Left kidney (tissue), 1 donor: ENCODE measurements at regions not wholly inside any gene's neighbourhood (a gene's known extent, or its start where the extent isn't known, plus 50 kb on each side); places are given as distances from the start of the nearest gene placed in this dataset.
A peak's percentile ranks its signal among the peaks of the same experiment; 100 is the strongest.
"Not testable (repeated sequence)": the region's sequence is repeated elsewhere in the genome, so short reads cannot be mapped to it uniquely, and the experiment has no call there.

Experiments
- DNase-seq: peaks from one replicate; pipeline ENCODE4 v3.0.0-alpha.2; 2013

- no peak for DNase-seq
These were observed 156.5 kb upstream of the MED14 start for GRCh38 chrX:40891798-40892197.

- DNase-seq: no peak
These were observed 158.0 kb upstream of the MED14 start for GRCh38 chrX:40893251-40893910.

GRCh38 chrX:40895246-40895645, 159.9 kb upstream of the MED14 start:
- no peak for DNase-seq

- peak; percentile 43 for DNase-seq
These were observed 162.5 kb upstream of the MED14 start for GRCh38 chrX:40897718-40898270.

- DNase-seq: not testable (repeated sequence)
These were observed 169.4 kb upstream of the MED14 start for GRCh38 chrX:40904739-40905138.

- no peak for DNase-seq
These were observed 172.7 kb upstream of the MED14 start for GRCh38 chrX:40908026-40908425.

- DNase-seq: no peak
These were observed 173.6 kb upstream of the MED14 start for GRCh38 chrX:40908857-40909475.

- DNase-seq: no peak
These were observed 173.1 kb upstream of the USP9X start for GRCh38 chrX:40912166-40912565.

- DNase-seq: no peak
These were observed 172.7 kb upstream of the USP9X start for GRCh38 chrX:40912576-40912975.

- DNase-seq: no peak
These were observed 164.9 kb upstream of the USP9X start for GRCh38 chrX:40920351-40920750.

GRCh38 chrX:40922307-40922706, 162.9 kb upstream of the USP9X start:
- DNase-seq: no peak

- not testable (repeated sequence) for DNase-seq
These were observed 158.4 kb upstream of the USP9X start for GRCh38 chrX:40926739-40927427.

- DNase-seq: no peak
These were observed 157.2 kb upstream of the USP9X start for GRCh38 chrX:40928076-40928475.

GRCh38 chrX:40931921-40932320, 153.3 kb upstream of the USP9X start:
- no peak for DNase-seq

GRCh38 chrX:40933132-40933705, 152.0 kb upstream of the USP9X start:
- DNase-seq: peak; percentile 38

- DNase-seq: peak; percentile 36
These were observed 151.4 kb upstream of the USP9X start for GRCh38 chrX:40933706-40934425.

GRCh38 chrX:40936827-40937226, 148.4 kb upstream of the USP9X start:
- no peak for DNase-seq

- DNase-seq: peak; percentile 21
These were observed 146.8 kb upstream of the USP9X start for GRCh38 chrX:40938423-40938822.

- DNase-seq: no peak
These were observed 142.1 kb upstream of the USP9X start for GRCh38 chrX:40943093-40943641.

- DNase-seq: no peak
These were observed 139.9 kb upstream of the USP9X start for GRCh38 chrX:40945361-40945713.

GRCh38 chrX:40947276-40947675, 138.0 kb upstream of the USP9X start:
- DNase-seq: no peak

- no peak for DNase-seq
These were observed 136.2 kb upstream of the USP9X start for GRCh38 chrX:40949071-40949470.
